GM23338 (cell line): ENCODE measurements at regions not wholly inside any gene's neighbourhood (a gene's known extent, or its start where the extent isn't known, plus 50 kb on each side); places are given as distances from the start of the nearest gene placed in this dataset.

Experiments
- ATAC-seq: fragments of 200-7000 bp; cut with Tn5 transposase; 3 replicates; pipeline ENCODE4 v1.9.1; 2020
- DNase-seq: peaks from one replicate; pipeline ENCODE4 v3.0.0-alpha.2; 2015; ENCODE audit warnings: low spot score
- H2AFZ ChIP-seq: fragments of 200-600 bp; sonication (generic); 2 replicates; pipeline ENCODE4 v1.8.0; 2016; ENCODE audit warnings: antibody characterized with exemption, mild to moderate bottlenecking, moderate library complexity
- H3F3A ChIP-seq: fragments of 200-600 bp; sonication (generic); replicated peaks from 2 replicates; pipeline ENCODE4 v1.8.0; 2017; ENCODE audit warnings: antibody characterized with exemption, mixed run types, low read depth
- H3K27ac ChIP-seq: fragments of 200-600 bp; sonication (generic); 2 replicates; pipeline ENCODE4 v1.6.1; 2016; ENCODE audit warnings: low read depth
- H3K27me3 ChIP-seq: fragments of 200-600 bp; sonication (generic); 2 replicates; pipeline ENCODE4 v1.8.0; 2016; ENCODE audit warnings: mild to moderate bottlenecking, mixed run types, moderate library complexity; ENCODE audit not compliant: insufficient read depth
- H3K36me3 ChIP-seq: fragments of 200-600 bp; sonication (generic); 2 replicates; pipeline ENCODE4 v1.8.0; 2016; ENCODE audit warnings: mild to moderate bottlenecking; ENCODE audit not compliant: insufficient read depth
- H3K4me1 ChIP-seq: fragments of 200-600 bp; sonication (generic); 2 replicates; pipeline ENCODE4 v1.8.0; 2016; ENCODE audit warnings: mild to moderate bottlenecking, moderate library complexity; ENCODE audit not compliant: insufficient read depth
- H3K4me2 ChIP-seq: fragments of 200-600 bp; sonication (generic); 2 replicates; pipeline ENCODE4 v1.7.1; 2017; ENCODE audit warnings: mixed run types
- H3K4me3 ChIP-seq: fragments of 200-600 bp; sonication (generic); 2 replicates; pipeline ENCODE4 v1.6.1; 2016; ENCODE audit warnings: mixed run types
- H3K79me2 ChIP-seq: fragments of 200-600 bp; sonication (generic); replicated peaks from 2 replicates; pipeline ENCODE4 v1.8.0; 2017; ENCODE audit warnings: mild to moderate bottlenecking; ENCODE audit not compliant: insufficient read depth
- H3K9me2 ChIP-seq: fragments of 200-600 bp; sonication (generic); 2 replicates; pipeline ENCODE4 v1.8.0; 2017; ENCODE audit not compliant: insufficient read depth
- H4K20me1 ChIP-seq: fragments of 200-600 bp; sonication (generic); replicated peaks from 2 replicates; pipeline ENCODE4 v1.8.0; 2017; ENCODE audit warnings: mild to moderate bottlenecking; ENCODE audit not compliant: insufficient read depth
- H3K27ac Mint-ChIP-seq: 2 replicates; pipeline ENCODE4 v1.8.0; 2020; ENCODE audit warnings: inconsistent platforms, mild to moderate bottlenecking, moderate library complexity, mixed read lengths
- H3K27me3 Mint-ChIP-seq: 3 replicates; pipeline ENCODE4 v1.8.0; 2022; ENCODE audit warnings: low read depth, mild to moderate bottlenecking, moderate library complexity, mixed read lengths, inconsistent platforms; ENCODE audit not compliant: insufficient read depth, poor library complexity
- H3K36me3 Mint-ChIP-seq: 3 replicates; pipeline ENCODE4 v1.8.0; 2021; ENCODE audit warnings: low read depth, mild to moderate bottlenecking, inconsistent platforms, moderate library complexity, mixed read lengths
- H3K4me1 Mint-ChIP-seq: 3 replicates; pipeline ENCODE4 v1.8.0; 2020; ENCODE audit warnings: mild to moderate bottlenecking, inconsistent platforms, mixed read lengths
- H3K4me3 Mint-ChIP-seq: 3 replicates; pipeline ENCODE4 v1.8.0; 2021; ENCODE audit warnings: moderate library complexity, mild to moderate bottlenecking, inconsistent platforms, mixed read lengths
- H3K9me3 Mint-ChIP-seq: 3 replicates; pipeline ENCODE4 v1.8.0; 2020; ENCODE audit warnings: moderate library complexity, mild to moderate bottlenecking, inconsistent platforms, mixed read lengths
- CREB1 ChIP-seq: fragments of 250-450 bp; sonication (Bioruptor Pico); IDR thresholded peaks from 2 replicates; pipeline ENCODE4 v1.5.0; 2020; ENCODE audit warnings: low read depth, mild to moderate bottlenecking, moderate library complexity
- EZH2 ChIP-seq: fragments of 200-600 bp; sonication (generic); IDR thresholded peaks from one replicate; pipeline ENCODE4 v1.8.0; 2017; ENCODE audit warnings: antibody characterized with exemption, mild to moderate bottlenecking, low read depth; ENCODE audit not compliant: unreplicated experiment
- EZH2phosphoT487 ChIP-seq: fragments of 200-600 bp; sonication (generic); IDR thresholded peaks from one replicate; pipeline ENCODE4 v1.8.1; 2018; ENCODE audit warnings: antibody characterized with exemption; ENCODE audit not compliant: unreplicated experiment
- JUNB ChIP-seq: IDR thresholded peaks from one replicate; pipeline ENCODE4 v1.6.1; 2016; ENCODE audit warnings: antibody characterized with exemption; ENCODE audit not compliant: unreplicated experiment
- NANOG ChIP-seq: IDR thresholded peaks from 2 replicates; pipeline ENCODE4 v1.6.1; 2016; ENCODE audit warnings: antibody characterized with exemption, borderline replicate concordance
- POLR2AphosphoS5 ChIP-seq: IDR thresholded peaks from 2 replicates; pipeline ENCODE4 v1.6.1; 2016; ENCODE audit warnings: antibody characterized with exemption, low read depth
- STAT1 ChIP-seq: IDR thresholded peaks from one replicate; pipeline ENCODE4 v1.6.1; 2016; ENCODE audit warnings: antibody characterized with exemption; ENCODE audit not compliant: unreplicated experiment
- ZNF114 ChIP-seq: fragments of 250-450 bp; sonication (Bioruptor Pico); IDR thresholded peaks from 2 replicates; pipeline ENCODE4 v1.5.0; 2020; ENCODE audit warnings: mild to moderate bottlenecking, moderate library complexity
- ZNF331 ChIP-seq: fragments of 250-450 bp; sonication (Bioruptor Pico); IDR thresholded peaks from 2 replicates; pipeline ENCODE4 v1.5.0; 2020; ENCODE audit warnings: low read depth, mild to moderate bottlenecking, moderate library complexity
- TF ChIP-seq, protein P1 (sequence below): IDR thresholded peaks from one replicate; pipeline ENCODE4 v1.6.1; 2018; ENCODE audit warnings: antibody characterized with exemption; ENCODE audit not compliant: unreplicated experiment
- TF ChIP-seq, protein P2 (sequence below), 2 experiments: fragments of 200-600 bp in 1 of 2; sonication (generic) in 1 of 2; conservative IDR thresholded peaks; 2 replicates each; pipeline versions ENCODE4 v1.5.1 to v1.6.1; 2016 to 2017; ENCODE audit warnings: antibody characterized with exemption in 2 of 2, low read depth in 2 of 2, mild to moderate bottlenecking in 2 of 2, moderate library complexity in 1 of 2
- TF ChIP-seq, protein P3 (sequence below): IDR thresholded peaks from 2 replicates; pipeline ENCODE4 v1.6.1; 2016; ENCODE audit warnings: antibody characterized with exemption
- TF ChIP-seq, protein P4 (sequence below): fragments of 250-450 bp; sonication (Bioruptor Pico); IDR thresholded peaks from 2 replicates; pipeline ENCODE4 v1.5.0; 2020; ENCODE audit warnings: mild to moderate bottlenecking, moderate library complexity

DNA sequence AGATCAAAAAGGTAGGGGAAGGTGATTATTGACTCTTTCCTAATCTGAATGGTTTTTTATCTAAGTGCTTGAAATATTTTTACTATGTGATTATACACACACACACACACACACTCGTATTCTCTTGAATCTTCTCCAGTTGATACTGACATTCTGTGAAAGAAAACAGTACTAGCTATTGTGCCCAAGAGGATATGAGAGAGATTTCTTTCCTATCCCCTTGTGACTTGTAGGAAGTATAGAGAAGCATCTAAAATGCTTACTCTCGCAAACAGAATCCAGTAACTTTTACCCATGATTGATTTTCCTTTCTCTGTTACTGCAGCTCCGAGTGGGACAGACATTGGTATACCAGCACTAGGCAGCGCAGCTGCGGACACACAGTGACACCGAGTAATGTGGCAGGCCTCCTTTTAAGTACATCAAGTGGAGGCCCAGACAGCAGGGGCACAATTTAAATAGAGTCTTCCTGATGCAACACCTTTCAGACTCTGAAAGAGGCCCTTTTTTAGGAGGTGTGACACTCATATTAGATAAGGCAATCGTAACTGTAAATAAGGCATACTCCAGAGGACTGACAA lies 421.0 kb upstream of the CNTN4 start:
- Histone ChIP-seq H3K9me2 (no peaks in the 10 kb centered on the region), H3K4me1 (no peaks in the 10 kb centered on the region), H3K36me3 (no peaks in the 10 kb centered on the region), H3K27ac (no peak overlapping the region), H3K4me3 (no peak overlapping the region), H3K27me3 (no peaks in the 10 kb centered on the region), H3K4me2 (no peak overlapping the region), H3F3A (no peaks in the 10 kb centered on the region), H3K79me2 (no peaks in the 10 kb centered on the region), H2AFZ (peak overlapping the region; percentile 58; the same call in 1 of the 2 replicates), H4K20me1 (no peaks in the 10 kb centered on the region)
- Mint-ChIP-seq H3K9me3 (peaks cover 84% of the 10 kb centered on the region), H3K36me3 (peaks cover 28% of the 10 kb centered on the region; the same call in 2 of the 3 replicates), H3K27me3 (no peaks in the 10 kb centered on the region), H3K4me3 (no peak overlapping the region), H3K27ac (no peak overlapping the region), H3K4me1 (no peaks in the 10 kb centered on the region)
- DNase-seq: peak; percentile 2
- TF ChIP-seq, protein P1, sequence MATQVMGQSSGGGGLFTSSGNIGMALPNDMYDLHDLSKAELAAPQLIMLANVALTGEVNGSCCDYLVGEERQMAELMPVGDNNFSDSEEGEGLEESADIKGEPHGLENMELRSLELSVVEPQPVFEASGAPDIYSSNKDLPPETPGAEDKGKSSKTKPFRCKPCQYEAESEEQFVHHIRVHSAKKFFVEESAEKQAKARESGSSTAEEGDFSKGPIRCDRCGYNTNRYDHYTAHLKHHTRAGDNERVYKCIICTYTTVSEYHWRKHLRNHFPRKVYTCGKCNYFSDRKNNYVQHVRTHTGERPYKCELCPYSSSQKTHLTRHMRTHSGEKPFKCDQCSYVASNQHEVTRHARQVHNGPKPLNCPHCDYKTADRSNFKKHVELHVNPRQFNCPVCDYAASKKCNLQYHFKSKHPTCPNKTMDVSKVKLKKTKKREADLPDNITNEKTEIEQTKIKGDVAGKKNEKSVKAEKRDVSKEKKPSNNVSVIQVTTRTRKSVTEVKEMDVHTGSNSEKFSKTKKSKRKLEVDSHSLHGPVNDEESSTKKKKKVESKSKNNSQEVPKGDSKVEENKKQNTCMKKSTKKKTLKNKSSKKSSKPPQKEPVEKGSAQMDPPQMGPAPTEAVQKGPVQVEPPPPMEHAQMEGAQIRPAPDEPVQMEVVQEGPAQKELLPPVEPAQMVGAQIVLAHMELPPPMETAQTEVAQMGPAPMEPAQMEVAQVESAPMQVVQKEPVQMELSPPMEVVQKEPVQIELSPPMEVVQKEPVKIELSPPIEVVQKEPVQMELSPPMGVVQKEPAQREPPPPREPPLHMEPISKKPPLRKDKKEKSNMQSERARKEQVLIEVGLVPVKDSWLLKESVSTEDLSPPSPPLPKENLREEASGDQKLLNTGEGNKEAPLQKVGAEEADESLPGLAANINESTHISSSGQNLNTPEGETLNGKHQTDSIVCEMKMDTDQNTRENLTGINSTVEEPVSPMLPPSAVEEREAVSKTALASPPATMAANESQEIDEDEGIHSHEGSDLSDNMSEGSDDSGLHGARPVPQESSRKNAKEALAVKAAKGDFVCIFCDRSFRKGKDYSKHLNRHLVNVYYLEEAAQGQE: no peak
- TF ChIP-seq ZNF331 (CRISPR knock-in tag) (no peak), EZH2 (no peak), ZNF114 (CRISPR knock-in tag) (no peak), NANOG (no peak), EZH2phosphoT487 (no peak), POLR2AphosphoS5 (no peak), STAT1 (no peak), JUNB (no peak), CREB1 (CRISPR knock-in tag) (no peak)
- TF ChIP-seq, protein P2, sequence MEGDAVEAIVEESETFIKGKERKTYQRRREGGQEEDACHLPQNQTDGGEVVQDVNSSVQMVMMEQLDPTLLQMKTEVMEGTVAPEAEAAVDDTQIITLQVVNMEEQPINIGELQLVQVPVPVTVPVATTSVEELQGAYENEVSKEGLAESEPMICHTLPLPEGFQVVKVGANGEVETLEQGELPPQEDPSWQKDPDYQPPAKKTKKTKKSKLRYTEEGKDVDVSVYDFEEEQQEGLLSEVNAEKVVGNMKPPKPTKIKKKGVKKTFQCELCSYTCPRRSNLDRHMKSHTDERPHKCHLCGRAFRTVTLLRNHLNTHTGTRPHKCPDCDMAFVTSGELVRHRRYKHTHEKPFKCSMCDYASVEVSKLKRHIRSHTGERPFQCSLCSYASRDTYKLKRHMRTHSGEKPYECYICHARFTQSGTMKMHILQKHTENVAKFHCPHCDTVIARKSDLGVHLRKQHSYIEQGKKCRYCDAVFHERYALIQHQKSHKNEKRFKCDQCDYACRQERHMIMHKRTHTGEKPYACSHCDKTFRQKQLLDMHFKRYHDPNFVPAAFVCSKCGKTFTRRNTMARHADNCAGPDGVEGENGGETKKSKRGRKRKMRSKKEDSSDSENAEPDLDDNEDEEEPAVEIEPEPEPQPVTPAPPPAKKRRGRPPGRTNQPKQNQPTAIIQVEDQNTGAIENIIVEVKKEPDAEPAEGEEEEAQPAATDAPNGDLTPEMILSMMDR (conservative IDR thresholded peaks at IDR 0.05; ENCODE audit: low read depth in 2 of 2): no peak
- TF ChIP-seq, protein P3, sequence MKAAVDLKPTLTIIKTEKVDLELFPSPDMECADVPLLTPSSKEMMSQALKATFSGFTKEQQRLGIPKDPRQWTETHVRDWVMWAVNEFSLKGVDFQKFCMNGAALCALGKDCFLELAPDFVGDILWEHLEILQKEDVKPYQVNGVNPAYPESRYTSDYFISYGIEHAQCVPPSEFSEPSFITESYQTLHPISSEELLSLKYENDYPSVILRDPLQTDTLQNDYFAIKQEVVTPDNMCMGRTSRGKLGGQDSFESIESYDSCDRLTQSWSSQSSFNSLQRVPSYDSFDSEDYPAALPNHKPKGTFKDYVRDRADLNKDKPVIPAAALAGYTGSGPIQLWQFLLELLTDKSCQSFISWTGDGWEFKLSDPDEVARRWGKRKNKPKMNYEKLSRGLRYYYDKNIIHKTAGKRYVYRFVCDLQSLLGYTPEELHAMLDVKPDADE: no peak
- TF ChIP-seq, protein P4, sequence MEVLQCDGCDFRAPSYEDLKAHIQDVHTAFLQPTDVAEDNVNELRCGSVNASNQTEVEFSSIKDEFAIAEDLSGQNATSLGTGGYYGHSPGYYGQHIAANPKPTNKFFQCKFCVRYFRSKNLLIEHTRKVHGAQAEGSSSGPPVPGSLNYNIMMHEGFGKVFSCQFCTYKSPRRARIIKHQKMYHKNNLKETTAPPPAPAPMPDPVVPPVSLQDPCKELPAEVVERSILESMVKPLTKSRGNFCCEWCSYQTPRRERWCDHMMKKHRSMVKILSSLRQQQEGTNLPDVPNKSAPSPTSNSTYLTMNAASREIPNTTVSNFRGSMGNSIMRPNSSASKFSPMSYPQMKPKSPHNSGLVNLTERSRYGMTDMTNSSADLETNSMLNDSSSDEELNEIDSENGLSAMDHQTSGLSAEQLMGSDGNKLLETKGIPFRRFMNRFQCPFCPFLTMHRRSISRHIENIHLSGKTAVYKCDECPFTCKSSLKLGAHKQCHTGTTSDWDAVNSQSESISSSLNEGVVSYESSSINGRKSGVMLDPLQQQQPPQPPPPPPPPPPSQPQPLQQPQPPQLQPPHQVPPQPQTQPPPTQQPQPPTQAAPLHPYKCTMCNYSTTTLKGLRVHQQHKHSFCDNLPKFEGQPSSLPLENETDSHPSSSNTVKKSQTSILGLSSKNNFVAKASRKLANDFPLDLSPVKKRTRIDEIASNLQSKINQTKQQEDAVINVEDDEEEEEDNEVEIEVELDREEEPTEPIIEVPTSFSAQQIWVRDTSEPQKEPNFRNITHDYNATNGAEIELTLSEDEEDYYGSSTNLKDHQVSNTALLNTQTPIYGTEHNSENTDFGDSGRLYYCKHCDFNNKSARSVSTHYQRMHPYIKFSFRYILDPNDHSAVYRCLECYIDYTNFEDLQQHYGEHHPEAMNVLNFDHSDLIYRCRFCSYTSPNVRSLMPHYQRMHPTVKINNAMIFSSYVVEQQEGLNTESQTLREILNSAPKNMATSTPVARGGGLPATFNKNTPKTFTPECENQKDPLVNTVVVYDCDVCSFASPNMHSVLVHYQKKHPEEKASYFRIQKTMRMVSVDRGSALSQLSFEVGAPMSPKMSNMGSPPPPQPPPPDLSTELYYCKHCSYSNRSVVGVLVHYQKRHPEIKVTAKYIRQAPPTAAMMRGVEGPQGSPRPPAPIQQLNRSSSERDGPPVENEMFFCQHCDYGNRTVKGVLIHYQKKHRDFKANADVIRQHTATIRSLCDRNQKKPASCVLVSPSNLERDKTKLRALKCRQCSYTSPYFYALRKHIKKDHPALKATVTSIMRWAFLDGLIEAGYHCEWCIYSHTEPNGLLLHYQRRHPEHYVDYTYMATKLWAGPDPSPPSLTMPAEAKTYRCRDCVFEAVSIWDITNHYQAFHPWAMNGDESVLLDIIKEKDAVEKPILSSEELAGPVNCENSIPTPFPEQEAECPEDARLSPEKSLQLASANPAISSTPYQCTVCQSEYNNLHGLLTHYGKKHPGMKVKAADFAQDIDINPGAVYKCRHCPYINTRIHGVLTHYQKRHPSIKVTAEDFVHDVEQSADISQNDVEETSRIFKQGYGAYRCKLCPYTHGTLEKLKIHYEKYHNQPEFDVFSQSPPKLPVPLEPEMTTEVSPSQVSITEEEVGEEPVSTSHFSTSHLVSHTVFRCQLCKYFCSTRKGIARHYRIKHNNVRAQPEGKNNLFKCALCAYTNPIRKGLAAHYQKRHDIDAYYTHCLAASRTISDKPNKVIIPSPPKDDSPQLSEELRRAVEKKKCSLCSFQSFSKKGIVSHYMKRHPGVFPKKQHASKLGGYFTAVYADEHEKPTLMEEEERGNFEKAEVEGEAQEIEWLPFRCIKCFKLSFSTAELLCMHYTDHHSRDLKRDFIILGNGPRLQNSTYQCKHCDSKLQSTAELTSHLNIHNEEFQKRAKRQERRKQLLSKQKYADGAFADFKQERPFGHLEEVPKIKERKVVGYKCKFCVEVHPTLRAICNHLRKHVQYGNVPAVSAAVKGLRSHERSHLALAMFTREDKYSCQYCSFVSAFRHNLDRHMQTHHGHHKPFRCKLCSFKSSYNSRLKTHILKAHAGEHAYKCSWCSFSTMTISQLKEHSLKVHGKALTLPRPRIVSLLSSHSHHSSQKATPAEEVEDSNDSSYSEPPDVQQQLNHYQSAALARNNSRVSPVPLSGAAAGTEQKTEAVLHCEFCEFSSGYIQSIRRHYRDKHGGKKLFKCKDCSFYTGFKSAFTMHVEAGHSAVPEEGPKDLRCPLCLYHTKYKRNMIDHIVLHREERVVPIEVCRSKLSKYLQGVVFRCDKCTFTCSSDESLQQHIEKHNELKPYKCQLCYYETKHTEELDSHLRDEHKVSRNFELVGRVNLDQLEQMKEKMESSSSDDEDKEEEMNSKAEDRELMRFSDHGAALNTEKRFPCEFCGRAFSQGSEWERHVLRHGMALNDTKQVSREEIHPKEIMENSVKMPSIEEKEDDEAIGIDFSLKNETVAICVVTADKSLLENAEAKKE (CRISPR knock-in tag): no peak
- no peak for ATAC-seq
